ENCODE measurements at regions not wholly inside any gene's neighbourhood (a gene's known extent, or its start where the extent isn't known, plus 50 kb on each side); places are given as distances from the start of the nearest gene placed in this dataset.

DNA sequence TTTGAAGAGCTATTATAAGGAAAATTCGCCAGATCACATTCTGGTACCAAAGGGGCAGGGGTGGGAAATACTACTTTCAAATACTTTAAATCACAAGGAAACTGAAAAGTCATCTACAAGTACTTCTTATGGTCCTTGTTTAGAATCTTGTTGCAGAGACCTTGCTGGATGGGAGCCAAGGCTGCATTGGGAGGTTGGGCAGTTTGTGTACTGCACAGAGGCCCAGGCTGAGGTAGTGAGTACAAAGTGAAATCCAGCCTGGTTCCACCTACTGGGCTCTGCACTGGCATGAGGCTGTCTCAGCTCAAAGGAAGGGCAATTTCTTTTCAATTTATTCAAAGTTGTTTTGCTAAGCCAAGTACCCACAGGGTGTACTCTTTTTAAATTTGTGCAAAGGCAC, 140.3 kb upstream of the DLX2 start:
- intact Hi-C loops (cut with micrococcal nuclease; ENCODE audit: unreplicated experiment) (no loop called here), in situ Hi-C loops (cut with HindIII; ENCODE audit: low pct_unique_long_range_greater_than_20kb, low sequenced_read_pairs) (no loop called here)
- H3K36me3 ChIP-seq (ENCODE audit: control insufficient read depth, insufficient read depth, low read length): no peaks in the 10 kb centered on the region
- ChIA-PET POLR2A (no interaction called here), CTCF (no interaction called here)
- no peaks in the 10 kb centered on the region for H3K27me3 ChIP-seq (ENCODE audit: control insufficient read depth, insufficient read depth, low read length)
- H3K4me1 ChIP-seq (ENCODE audit: control insufficient read depth, insufficient read depth, low read length): no peaks in the 10 kb centered on the region
- H3K4me3 ChIP-seq (ENCODE audit: low read depth in 2 of 2, low read length in 2 of 2): no peak overlapping the region
- ATAC-seq (no peak), DNase-seq (ENCODE audit: low read depth, low spot score) (no peak)
- no peaks in the 10 kb centered on the region for H3K9me3 ChIP-seq (ENCODE audit: control insufficient read depth, insufficient read depth, low read depth, low read length)
- no peak overlapping the region for H3K27ac ChIP-seq (ENCODE audit: low read length)
- TF ChIP-seq CTCF (IDR thresholded peaks at IDR 0.05) (no peak), TCF7L2 (IDR thresholded peaks at IDR 0.05; ENCODE audit: low read depth, low read length) (no peak), POLR2AphosphoS5 (IDR thresholded peaks at IDR 0.05; ENCODE audit: low read depth, low read length) (no peak), SIN3A (IDR thresholded peaks at IDR 0.05; ENCODE audit: borderline replicate concordance, insufficient read depth, low read depth, low read length) (no peak)
- TF ChIP-seq, protein P1, sequence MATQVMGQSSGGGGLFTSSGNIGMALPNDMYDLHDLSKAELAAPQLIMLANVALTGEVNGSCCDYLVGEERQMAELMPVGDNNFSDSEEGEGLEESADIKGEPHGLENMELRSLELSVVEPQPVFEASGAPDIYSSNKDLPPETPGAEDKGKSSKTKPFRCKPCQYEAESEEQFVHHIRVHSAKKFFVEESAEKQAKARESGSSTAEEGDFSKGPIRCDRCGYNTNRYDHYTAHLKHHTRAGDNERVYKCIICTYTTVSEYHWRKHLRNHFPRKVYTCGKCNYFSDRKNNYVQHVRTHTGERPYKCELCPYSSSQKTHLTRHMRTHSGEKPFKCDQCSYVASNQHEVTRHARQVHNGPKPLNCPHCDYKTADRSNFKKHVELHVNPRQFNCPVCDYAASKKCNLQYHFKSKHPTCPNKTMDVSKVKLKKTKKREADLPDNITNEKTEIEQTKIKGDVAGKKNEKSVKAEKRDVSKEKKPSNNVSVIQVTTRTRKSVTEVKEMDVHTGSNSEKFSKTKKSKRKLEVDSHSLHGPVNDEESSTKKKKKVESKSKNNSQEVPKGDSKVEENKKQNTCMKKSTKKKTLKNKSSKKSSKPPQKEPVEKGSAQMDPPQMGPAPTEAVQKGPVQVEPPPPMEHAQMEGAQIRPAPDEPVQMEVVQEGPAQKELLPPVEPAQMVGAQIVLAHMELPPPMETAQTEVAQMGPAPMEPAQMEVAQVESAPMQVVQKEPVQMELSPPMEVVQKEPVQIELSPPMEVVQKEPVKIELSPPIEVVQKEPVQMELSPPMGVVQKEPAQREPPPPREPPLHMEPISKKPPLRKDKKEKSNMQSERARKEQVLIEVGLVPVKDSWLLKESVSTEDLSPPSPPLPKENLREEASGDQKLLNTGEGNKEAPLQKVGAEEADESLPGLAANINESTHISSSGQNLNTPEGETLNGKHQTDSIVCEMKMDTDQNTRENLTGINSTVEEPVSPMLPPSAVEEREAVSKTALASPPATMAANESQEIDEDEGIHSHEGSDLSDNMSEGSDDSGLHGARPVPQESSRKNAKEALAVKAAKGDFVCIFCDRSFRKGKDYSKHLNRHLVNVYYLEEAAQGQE (IDR thresholded peaks at IDR 0.05; ENCODE audit: insufficient read depth in 1 of 2, low read depth in 2 of 2, low read length in 1 of 2): no peak
- no TSS peak for BruUV-seq (replicated peaks)

DNA sequence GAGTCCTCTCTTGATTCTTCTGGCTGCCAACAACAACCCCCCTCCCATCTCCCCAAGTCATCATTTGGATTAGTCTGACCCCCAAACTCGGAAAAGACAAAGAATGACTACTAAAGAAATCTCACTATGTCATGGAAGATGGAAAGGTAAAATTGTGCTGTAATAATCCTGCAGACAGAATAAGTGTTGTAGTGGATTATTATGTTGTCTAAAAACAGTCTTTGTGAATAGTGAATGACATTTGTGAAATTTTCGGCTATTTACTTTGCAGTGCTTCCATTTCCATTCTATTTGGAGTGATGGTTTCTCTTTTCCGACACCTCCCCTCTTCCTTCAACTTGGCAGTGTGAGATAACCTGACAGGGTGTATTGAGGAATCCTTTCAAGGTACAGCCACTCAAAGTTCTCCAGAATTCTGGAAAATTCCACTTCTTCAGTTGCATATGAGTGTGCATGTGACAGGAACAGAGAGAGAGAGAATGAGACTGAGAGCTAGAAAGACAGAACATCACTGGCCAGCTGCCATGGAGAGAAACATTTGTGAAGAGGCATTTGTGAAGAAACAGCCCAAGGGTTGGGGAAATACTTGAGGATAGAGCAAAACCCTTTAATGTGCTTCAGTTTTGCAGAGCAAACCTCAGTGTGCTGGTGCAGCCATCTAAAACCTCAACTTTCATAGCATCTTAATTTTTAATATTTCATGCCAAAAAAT, 141.9 kb upstream of the DLX2 start:
- ChIA-PET CTCF (no interaction called here), POLR2A (no interaction called here)
- no TSS peak for BruUV-seq (replicated peaks)
- ATAC-seq (no peak), DNase-seq (ENCODE audit: low read depth, low spot score) (no peak)
- Histone ChIP-seq H3K27me3 (ENCODE audit: control insufficient read depth, insufficient read depth, low read length) (no peaks in the 10 kb centered on the region), H3K4me1 (ENCODE audit: control insufficient read depth, insufficient read depth, low read length) (no peaks in the 10 kb centered on the region), H3K9me3 (ENCODE audit: control insufficient read depth, insufficient read depth, low read depth, low read length) (no peaks in the 10 kb centered on the region), H3K4me3 (ENCODE audit: low read depth in 2 of 2, low read length in 2 of 2) (no peak overlapping the region), H3K27ac (ENCODE audit: low read length) (no peak overlapping the region), H3K36me3 (ENCODE audit: control insufficient read depth, insufficient read depth, low read length) (no peaks in the 10 kb centered on the region)
- TF ChIP-seq TCF7L2 (IDR thresholded peaks at IDR 0.05; ENCODE audit: low read depth, low read length) (no peak), POLR2AphosphoS5 (IDR thresholded peaks at IDR 0.05; ENCODE audit: low read depth, low read length) (no peak), CTCF (IDR thresholded peaks at IDR 0.05) (no peak), SIN3A (IDR thresholded peaks at IDR 0.05; ENCODE audit: borderline replicate concordance, insufficient read depth, low read depth, low read length) (no peak)
- TF ChIP-seq, protein P1 (IDR thresholded peaks at IDR 0.05; ENCODE audit: insufficient read depth in 1 of 2, low read depth in 2 of 2, low read length in 1 of 2): no peak
- intact Hi-C loops (cut with micrococcal nuclease; ENCODE audit: unreplicated experiment) (no loop called here), in situ Hi-C loops (cut with HindIII; ENCODE audit: low pct_unique_long_range_greater_than_20kb, low sequenced_read_pairs) (no loop called here)

Data from Panc1 (cell line).